Right ventricle myocardium superior (tissue), 1 donor: ENCODE measurements at regions not wholly inside any gene's neighbourhood (a gene's known extent, or its start where the extent isn't known, plus 50 kb on each side); places are given as distances from the start of the nearest gene placed in this dataset.

Experiments used
- ATAC-seq: fragments of 200-7000 bp; cut with Tn5 transposase; one replicate; pipeline ENCODE4 v1.9.1; 2020; ENCODE audit warnings: mild to moderate bottlenecking; ENCODE audit not compliant: poor library complexity
- DNase-seq: peaks from one replicate; pipeline ENCODE4 v3.0.0-alpha.2; 2020
- intact Hi-C: fragments of 100-400 bp; cut with DNase I; formaldehyde crosslinking; loops from one replicate; pipeline ENCODE4 v1.11.2; 2022
- donor health status: DM: no; HTN: yes; CAD: no; lungs with severe emphysema.

DNA sequence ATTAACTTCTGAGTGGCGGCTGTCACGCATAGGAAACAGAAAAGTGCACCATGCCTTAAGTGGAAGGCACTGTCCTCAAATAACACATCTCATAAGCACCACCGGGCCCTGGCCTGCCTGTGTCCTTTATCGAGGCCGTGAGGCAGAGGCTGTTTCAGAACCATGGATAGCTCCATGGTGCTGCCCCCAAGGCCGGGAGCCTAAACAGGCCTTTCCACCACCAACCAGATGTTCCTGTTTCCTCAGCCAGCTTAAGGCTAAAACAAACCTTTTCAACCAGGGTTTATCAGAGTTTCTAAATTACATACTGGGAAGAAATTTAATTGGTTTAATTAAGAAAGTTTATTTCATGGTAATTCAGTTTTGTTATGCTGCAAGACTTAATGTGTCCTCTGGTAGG is 114.4 kb downstream of the DMRTA2 start:
- no peak for DNase-seq
- intact Hi-C loops, result no loop called here
- no peak for ATAC-seq

DNA sequence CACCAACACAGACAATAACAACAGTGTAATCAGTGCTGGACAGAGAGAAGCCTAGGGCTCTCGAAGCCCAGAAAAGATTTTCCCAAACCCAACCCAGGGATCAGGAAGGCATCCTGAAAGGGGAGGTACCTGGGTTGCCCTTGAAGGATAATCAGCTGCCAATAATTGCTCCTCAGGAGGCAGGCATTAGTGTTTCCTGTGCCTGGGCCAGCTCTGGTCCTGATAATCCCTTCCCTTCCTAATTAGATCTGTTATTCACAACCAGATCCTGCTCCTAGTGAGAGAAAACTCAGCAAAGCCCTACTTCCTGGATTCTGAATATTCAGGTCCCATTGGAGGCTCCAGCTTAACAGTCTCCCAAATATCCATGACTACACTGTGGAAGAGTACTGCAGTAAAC is 117.4 kb downstream of the DMRTA2 start:
- intact Hi-C loops, result no loop called here
- no peak for ATAC-seq

DNA sequence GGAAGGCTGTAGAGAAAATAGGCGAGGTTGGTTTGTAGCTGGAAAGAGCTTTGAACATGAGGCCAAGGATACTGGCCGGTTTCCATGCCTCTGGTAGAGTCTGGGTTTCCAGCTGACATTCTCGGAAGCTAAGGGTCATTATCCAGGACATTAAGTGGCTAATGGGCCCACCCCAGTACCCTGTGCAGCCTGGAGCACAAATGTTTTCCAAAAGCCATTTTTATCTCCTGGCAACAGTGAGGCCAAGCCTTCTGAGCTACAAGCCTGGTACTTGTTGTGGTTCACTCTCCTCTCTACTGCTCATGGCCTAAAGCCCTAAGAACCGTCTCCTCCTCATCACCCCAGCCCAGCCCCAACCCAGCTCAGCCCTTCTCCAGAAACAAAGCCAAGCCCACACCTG is 122.9 kb downstream of the DMRTA2 start:
- DNase-seq (no peak), ATAC-seq (no peak)
- intact Hi-C loops, result no loop called here

More for the DNA sequence above, 117.4 kb downstream of the DMRTA2 start:
- DNase-seq, result no peak

- intact Hi-C loops, result no loop called here
- no peak for DNase-seq
These were observed 127.7 kb downstream of the DMRTA2 start for GRCh38 chr1:50295566-50295965.

GRCh38 chr1:50292276-50292675 is 131.0 kb downstream of the DMRTA2 start:
- ATAC-seq (no peak), DNase-seq (no peak)
- intact Hi-C loops, result no loop called here

More at GRCh38 chr1:50295566-50295965, 127.7 kb downstream of the DMRTA2 start:
- ATAC-seq, result no peak

GRCh38 chr1:50289495-50289894 is 133.7 kb downstream of the DMRTA2 start:
- no peak for ATAC-seq
- DNase-seq, result no peak
- intact Hi-C loops, result no loop called here

DNA sequence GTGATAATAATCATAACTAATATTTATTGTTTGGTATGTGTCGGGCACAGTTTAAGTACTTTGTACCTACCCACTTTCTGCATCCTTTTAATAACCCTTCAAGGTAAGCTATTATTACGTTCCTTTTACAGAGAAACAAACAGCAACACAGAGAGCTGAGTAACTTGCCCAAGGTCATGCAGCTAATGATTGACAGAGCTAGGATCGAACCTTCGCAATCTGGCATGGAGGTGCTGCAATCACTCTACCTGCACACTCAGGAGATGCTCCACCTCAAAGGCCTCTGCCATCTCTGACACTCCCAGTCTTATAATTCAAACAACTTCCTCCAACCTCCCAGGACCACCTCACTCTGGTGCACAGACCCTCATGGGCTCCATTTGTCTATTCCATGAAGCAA is 137.2 kb downstream of the DMRTA2 start:
- ATAC-seq (no peak), DNase-seq (no peak)
- intact Hi-C loops, result no loop called here

GRCh38 chr1:50279622-50280330 is 143.5 kb downstream of the DMRTA2 start:
- ATAC-seq (no peak), DNase-seq (no peak)
- intact Hi-C loops, result no loop called here

DNA sequence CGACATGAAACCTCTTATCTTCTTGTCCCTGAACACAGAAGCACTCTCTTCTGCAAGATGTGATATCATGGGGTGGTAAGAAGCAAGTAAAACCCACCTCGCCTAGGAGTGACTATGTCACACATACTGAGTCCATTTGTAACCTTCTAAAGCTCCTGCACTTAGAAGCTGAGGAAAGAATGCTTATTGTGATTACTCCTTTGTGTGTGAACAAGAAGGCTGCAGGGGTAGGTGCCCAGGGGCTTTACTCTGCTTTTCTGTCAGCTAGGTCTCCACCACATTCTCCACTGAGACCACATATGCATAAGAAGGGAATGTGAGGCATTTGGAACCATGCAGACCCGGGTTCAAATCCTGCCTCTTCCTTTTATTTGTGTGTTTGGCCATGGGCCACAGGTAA is 144.3 kb downstream of the DMRTA2 start:
- ATAC-seq (no peak), DNase-seq (no peak)
- intact Hi-C loops, result no loop called here

DNA sequence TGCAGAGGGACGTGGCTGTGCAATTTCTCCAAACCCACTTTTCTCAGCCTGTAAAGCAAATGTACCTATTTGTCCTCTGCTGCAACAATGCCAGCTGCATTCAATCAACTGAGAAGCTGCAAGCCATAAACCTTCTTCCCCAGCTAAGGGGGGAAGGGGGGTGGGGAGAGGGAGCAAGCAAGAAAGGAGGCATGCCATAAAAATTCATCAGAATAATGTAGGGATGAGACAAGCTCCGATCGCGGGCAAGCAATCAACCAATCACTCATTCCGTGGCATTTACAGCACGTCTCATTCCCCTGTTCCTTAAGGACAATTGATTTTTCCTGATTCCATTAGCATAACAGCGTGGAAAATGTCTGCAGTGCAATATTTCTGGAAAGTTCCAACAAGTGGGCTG is 144.8 kb downstream of the DMRTA2 start:
- DNase-seq, result no peak
- ATAC-seq, result no peak
- intact Hi-C loops, result no loop called here

DNA sequence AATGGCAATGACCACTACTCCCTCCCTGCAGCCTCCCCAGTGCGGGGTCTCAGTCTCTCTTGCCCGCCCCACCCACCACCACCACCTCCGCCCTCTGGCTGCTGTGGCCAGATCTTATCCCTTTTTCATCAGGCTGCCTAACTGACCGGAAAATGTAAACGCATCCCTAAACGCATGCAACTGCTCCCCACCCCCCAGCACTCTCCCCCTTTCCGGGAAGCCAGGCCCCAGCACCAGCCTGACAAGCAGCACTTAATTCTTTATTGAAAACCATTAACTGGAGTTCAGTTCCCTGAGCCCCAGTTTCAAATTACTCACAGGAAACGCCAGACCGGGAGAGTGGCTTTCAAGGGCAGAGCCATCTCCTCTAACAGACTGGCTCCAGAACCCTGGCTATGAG is 147.7 kb downstream of the DMRTA2 start:
- DNase-seq (no peak), ATAC-seq (no peak)
- intact Hi-C loops, result no loop called here

DNA sequence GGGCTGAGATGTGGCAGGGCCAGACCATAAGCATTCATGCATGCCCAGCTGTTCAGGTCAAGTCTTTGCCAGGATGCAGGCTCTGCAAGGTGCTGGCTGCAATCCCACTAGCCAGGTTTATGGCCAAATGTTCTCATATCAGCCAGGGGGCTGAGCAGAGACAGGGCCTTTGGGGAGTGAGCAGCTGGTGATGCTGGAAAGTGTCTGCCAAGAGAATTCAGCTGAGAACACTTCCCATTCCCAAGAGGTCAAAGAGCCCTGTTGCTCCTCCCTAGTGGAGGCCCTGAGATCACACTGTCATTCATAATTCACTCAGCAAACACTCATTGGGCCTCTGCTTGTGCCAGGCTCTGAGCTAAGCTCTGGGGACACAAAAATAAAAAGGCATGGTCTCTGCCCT is 150.3 kb downstream of the DMRTA2 start:
- DNase-seq, result no peak
- no peak for ATAC-seq
- intact Hi-C loops, result no loop called here

DNA sequence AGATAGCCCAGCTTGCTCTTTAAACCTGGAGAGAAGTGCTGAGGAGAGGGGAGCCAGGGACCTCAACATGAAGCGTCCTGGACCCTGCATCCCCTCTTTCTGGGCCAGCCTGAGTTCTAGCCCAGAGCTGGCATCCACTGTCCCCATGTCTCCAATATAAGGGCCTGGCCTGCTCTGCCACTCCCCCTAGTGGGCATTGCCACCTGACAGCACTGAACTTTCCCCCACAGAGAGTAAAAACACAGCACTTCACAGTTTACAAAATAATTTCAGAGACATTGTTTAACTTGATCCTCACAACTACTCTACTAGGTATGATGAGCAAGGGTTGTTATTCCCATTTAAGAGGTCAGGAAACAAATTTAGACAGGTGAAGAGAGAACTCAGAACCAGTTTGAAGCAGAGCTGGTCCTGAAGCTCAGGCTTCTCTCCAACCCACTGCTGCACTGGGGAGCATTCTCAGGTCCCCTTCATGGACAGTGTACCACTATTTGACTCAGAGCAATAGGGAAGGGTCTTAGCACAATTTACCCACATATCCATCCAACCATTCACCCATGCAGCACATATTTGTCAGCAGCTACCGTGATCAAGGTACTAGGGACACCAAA is 151.2 kb downstream of the DMRTA2 start:
- intact Hi-C loops, result no loop called here
- ATAC-seq, result peak; percentile 76
- DNase-seq, result peak; percentile 48

DNA sequence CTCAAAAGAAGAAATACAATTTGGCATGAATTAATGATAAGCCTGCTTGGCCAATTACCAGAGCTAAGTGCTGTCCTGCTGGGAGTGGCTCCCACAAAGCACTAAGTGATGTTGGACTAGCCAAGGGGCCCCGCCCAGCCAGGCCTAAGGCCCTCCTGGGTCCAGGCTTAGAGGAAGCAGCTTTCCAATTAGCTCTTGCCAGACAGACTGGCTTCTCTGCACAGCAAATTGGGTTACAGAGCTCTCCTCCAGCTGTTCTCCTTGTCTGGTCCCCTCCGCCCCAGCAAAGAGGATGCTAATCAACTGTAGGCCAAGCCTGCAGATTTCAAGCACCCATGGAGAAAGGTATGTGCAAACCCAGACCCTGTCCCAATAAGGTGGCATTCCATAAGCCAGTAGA is 151.9 kb downstream of the DMRTA2 start:
- no peak for DNase-seq
- ATAC-seq, result no peak
- intact Hi-C loops, result no loop called here

DNA sequence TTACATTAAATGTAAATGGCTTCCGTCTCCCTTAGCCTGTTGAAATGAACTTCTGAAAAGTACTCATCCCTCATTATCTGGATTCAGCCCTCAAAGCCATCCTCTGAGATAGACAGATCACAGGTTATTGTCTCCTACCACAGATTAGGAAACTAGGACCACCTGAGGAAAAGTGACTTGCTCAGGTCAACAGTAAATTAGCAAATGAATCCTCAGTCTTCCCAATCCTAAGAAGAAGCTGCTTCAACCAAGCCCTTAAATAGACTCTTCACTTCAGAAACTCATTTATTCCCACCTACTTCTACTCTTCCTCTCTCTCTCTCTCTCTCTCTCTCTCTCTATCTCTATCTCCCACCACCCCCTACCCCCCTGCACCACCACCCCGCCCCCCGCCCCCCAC is 152.3 kb downstream of the DMRTA2 start:
- no peak for DNase-seq
- no peak for ATAC-seq
- intact Hi-C loops, result no loop called here

- intact Hi-C loops, result no loop called here
- ATAC-seq (no peak), DNase-seq (no peak)
These were observed 155.2 kb downstream of the DMRTA2 start for GRCh38 chr1:50268049-50268448.

DNA sequence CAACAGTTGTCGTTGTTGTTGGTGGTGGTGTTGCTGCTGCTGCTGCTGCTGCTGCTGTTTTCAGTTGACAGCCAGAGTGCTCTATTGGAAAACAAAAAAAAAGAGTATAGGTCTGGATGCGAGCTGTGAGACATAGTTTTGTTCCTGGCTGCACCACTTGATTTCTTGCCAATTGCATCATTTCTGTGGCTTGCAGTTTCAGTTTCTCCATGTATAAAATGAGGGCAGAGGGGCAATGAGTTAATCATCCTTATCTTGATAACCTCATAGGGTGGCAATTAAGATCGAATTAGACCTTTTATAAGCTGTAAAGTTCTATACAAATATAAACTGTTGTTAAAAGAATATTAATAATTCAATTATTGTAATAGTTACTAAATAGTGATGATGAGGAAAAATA is 156.7 kb downstream of the DMRTA2 start:
- DNase-seq (no peak), ATAC-seq (peak; percentile 71)
- intact Hi-C loops, result no loop called here

DNA sequence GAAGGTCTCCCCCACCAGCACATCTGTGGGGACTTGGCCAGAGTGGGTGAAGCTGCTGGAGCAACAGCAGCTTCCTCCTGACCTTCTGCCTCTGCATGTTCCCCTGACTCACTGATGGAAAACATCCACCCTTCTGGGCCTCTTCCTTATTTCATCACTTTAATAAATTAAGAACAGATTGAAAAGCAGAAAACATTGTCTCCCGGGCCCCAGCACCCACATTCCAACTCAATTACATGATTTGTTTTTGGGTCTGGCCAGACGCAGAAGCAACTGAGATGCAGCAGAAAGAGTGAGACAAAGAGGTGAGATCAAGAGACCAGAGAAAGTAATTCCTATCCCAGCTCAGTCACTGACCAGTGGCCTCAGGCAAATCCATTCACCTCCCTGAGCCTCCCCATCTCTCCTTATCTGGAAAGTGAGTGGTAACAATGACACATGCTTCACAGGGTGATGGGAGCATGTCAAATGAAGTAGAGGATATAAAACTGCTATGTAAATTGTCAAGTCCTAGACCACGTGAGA is 157.1 kb downstream of the ELAVL4 start:
- ATAC-seq (peak; percentile 81), DNase-seq (no peak)
- intact Hi-C loops, result no loop called here

- no peak for DNase-seq
- no peak for ATAC-seq
- intact Hi-C loops, result no loop called here
These were observed 155.9 kb downstream of the ELAVL4 start for GRCh38 chr1:50264590-50264989.

DNA sequence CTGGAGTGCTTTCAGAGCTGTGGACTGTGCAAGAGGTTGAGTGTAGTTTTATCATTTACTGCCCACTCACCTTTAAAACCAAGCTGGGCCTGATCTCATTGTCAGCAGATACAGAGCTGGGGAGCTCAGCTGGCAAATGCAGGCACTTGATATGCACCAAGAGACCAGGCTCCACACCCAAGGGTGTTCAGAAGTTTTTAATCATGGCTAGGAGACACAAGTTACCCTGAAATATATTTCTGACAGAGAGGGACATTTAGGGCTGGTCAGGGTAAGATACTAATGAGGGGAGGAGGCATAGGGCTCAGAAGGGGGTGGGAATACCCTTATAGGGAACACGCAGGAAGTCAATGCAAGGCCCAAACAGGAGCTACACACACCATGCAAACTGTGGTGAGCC is 153.7 kb downstream of the ELAVL4 start:
- no peak for ATAC-seq
- intact Hi-C loops, result no loop called here
- no peak for DNase-seq

GRCh38 chr1:50261951-50262350 is 153.2 kb downstream of the ELAVL4 start:
- no peak for ATAC-seq
- intact Hi-C loops, result no loop called here

More at GRCh38 chr1:50261951-50262350, 153.2 kb downstream of the ELAVL4 start:
- DNase-seq, result no peak
